Activated CD8-positive, alpha-beta T cell treated with anti-CD3 and anti-CD28 coated beads for 36 hours (primary cell): ENCODE measurements at regions not wholly inside any gene's neighbourhood (a gene's known extent, or its start where the extent isn't known, plus 50 kb on each side); places are given as distances from the start of the nearest gene placed in this dataset.
A peak's percentile ranks its signal among the peaks of the same experiment; 100 is the strongest.
"Not testable (repeated sequence)": the region's sequence is repeated elsewhere in the genome, so short reads cannot be mapped to it uniquely, and the experiment has no call there.

Experiments used
- ATAC-seq: fragments of 200-7000 bp; cut with Tn5 transposase; one replicate; pipeline ENCODE4 v1.10.0; 2021; ENCODE audit warnings: mild to moderate bottlenecking, moderate library complexity
- CTCF ChIA-PET: fragments of 350-600 bp; sonication (Branson Sonifier 250); formaldehyde crosslinking; loops from one replicate; lab custom pipeline; 2021; ENCODE audit warnings: antibody characterized with exemption; lab: Charles Lee
- POLR2A ChIA-PET: fragments of 350-600 bp; sonication (Branson Sonifier 250); formaldehyde crosslinking; loops from one replicate; lab custom pipeline; 2021; ENCODE audit warnings: antibody characterized with exemption; lab: Charles Lee
- DNase-seq: peaks from one replicate; pipeline ENCODE4 v3.0.0-alpha.2; 2020
- H3K27ac Mint-ChIP-seq: one replicate; pipeline ENCODE4 v1.8.0; 2021; ENCODE audit warnings: mild to moderate bottlenecking, mixed read lengths
- H3K27me3 Mint-ChIP-seq: one replicate; pipeline ENCODE4 v1.8.0; 2021; ENCODE audit warnings: mixed read lengths
- H3K36me3 Mint-ChIP-seq: one replicate; pipeline ENCODE4 v1.8.0; 2021; ENCODE audit warnings: low read depth, mixed read lengths
- H3K4me1 Mint-ChIP-seq: one replicate; pipeline ENCODE4 v1.8.0; 2021; ENCODE audit warnings: low read depth, mixed read lengths
- H3K4me3 Mint-ChIP-seq: one replicate; pipeline ENCODE4 v1.8.0; 2021; ENCODE audit warnings: mild to moderate bottlenecking, moderate library complexity, mixed read lengths
- H3K9me3 Mint-ChIP-seq: one replicate; pipeline ENCODE4 v1.8.0; 2021; ENCODE audit warnings: mixed read lengths
- intact Hi-C: fragments of 100-400 bp; cut with micrococcal nuclease; formaldehyde crosslinking; loops from one replicate; pipeline ENCODE4 v1.10.0; 2022

DNA sequence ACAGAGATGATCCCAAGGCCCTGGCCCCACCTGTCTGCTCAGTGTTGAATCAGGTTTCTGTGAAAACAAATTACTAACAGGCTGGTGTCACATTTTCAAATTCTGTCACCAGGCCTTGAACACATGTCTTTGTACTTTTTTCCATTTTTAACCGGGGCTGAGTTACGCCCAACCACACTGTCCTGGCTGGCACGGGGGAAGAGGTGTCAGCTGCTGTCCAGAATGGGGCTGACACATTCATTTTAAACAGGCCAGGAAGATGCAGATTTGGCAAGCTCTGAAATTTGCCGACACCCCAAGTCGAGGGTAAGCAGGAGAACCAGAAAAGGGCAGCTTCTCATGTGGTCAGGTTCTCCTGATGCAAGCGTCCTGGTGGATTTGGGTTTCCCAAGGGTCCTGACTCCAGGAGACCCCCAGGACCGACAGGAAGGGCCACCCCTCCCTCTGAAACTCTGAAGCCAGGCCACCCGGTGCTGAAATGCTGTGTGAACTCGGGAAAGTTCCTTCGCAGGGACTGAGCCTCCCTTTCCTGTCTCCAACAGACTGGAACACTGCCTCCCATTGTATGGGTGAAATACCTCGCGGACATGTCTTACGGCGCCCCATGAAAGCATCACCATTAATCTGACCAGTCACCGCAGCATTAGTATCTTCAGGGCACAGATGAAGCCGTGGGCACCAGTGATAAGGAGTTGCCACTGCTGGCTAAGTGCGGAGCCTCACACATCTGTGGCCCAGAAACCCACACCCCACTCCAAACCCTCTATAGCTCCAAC lies 90.5 kb upstream of the METTL9 start:
- peaks cover 44% of the 10 kb centered on the region for H3K36me3 Mint-ChIP-seq
- ATAC-seq = peak; percentile 38
- POLR2A ChIA-PET = not testable (repeated sequence)

GRCh38 chr16:21509437-21510086 lies 89.8 kb upstream of the METTL9 start:
- H3K36me3 Mint-ChIP-seq = peaks cover 50% of the 10 kb centered on the region
- intact Hi-C loops, ATAC-seq, DNase-seq, H3K27me3 Mint-ChIP-seq, H3K9me3 Mint-ChIP-seq, POLR2A ChIA-PET, CTCF ChIA-PET: not testable (repeated sequence)
- peak overlapping the region; percentile 8 for H3K4me3 Mint-ChIP-seq
- H3K27ac Mint-ChIP-seq = peak overlapping the region; percentile 97
- H3K4me1 Mint-ChIP-seq = peaks cover 74% of the 10 kb centered on the region

More for the DNA sequence above, 90.5 kb upstream of the METTL9 start:
- intact Hi-C loops, CTCF ChIA-PET, H3K27me3 Mint-ChIP-seq, H3K9me3 Mint-ChIP-seq: not testable (repeated sequence)
- DNase-seq = peak; percentile 62
- Mint-ChIP-seq H3K4me3 (peak overlapping the region; percentile 75), H3K27ac (peak overlapping the region; percentile 97), H3K4me1 (peaks cover 68% of the 10 kb centered on the region)

DNA sequence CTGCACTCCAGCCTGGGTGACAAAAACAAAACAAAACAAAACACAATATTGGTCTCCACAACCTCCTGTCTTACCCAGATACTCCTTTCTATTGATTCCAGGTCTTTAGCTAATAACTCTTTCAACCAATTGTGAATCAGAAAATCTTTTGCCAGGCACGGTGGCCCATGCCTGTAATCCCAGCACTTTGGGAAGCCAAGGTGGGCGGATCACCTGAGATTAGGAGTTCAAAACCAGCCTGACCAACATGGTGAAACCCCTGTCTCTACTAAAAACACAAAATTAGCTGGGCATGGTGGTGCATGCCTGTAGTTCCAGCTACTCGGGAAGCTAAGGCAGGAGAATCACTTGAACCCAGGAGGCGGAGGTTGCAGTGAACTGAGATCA lies 88.5 kb upstream of the METTL9 start:
- Mint-ChIP-seq H3K4me1 (peaks cover 84% of the 10 kb centered on the region), H3K36me3 (peaks cover 57% of the 10 kb centered on the region), H3K27ac (peak overlapping the region; percentile 97)
- CTCF ChIA-PET, H3K9me3 Mint-ChIP-seq, H3K27me3 Mint-ChIP-seq, ATAC-seq, DNase-seq, H3K4me3 Mint-ChIP-seq, intact Hi-C loops: not testable (repeated sequence)
- POLR2A ChIA-PET = interaction anchor here (0.7 to 1.3 kb wide), 2 partner anchors 9 to 559 kb away, joined by 3 to 6 read pairs; no protein-coding TSS in a partner anchor

GRCh38 chr16:21511315-21512210 lies 87.8 kb upstream of the METTL9 start:
- H3K27me3 Mint-ChIP-seq, H3K4me3 Mint-ChIP-seq, intact Hi-C loops, H3K9me3 Mint-ChIP-seq, DNase-seq, CTCF ChIA-PET, ATAC-seq: not testable (repeated sequence)
- H3K36me3 Mint-ChIP-seq = peaks cover 57% of the 10 kb centered on the region
- POLR2A ChIA-PET = interaction anchor here (0.7 to 1.3 kb wide), 2 partner anchors 10 to 559 kb away, joined by 3 to 6 read pairs; no protein-coding TSS in a partner anchor
- peaks cover 83% of the 10 kb centered on the region for H3K4me1 Mint-ChIP-seq
- peak overlapping the region; percentile 80 for H3K27ac Mint-ChIP-seq

GRCh38 chr16:21512280-21513192 lies 86.8 kb upstream of the METTL9 start:
- peak overlapping the region; percentile 57 for H3K27ac Mint-ChIP-seq
- POLR2A ChIA-PET, intact Hi-C loops, H3K27me3 Mint-ChIP-seq, H3K9me3 Mint-ChIP-seq, DNase-seq, H3K4me3 Mint-ChIP-seq, CTCF ChIA-PET, ATAC-seq: not testable (repeated sequence)
- peaks cover 75% of the 10 kb centered on the region for H3K4me1 Mint-ChIP-seq
- H3K36me3 Mint-ChIP-seq = peaks cover 57% of the 10 kb centered on the region

GRCh38 chr16:21513337-21513741 lies 86.0 kb upstream of the METTL9 start:
- Mint-ChIP-seq H3K4me1 (peaks cover 72% of the 10 kb centered on the region), H3K36me3 (peaks cover 56% of the 10 kb centered on the region), H3K27ac (peak overlapping the region; percentile 76)
- CTCF ChIA-PET, H3K27me3 Mint-ChIP-seq, DNase-seq, H3K4me3 Mint-ChIP-seq, ATAC-seq, POLR2A ChIA-PET, H3K9me3 Mint-ChIP-seq, intact Hi-C loops: not testable (repeated sequence)

GRCh38 chr16:21513812-21514473 lies 85.4 kb upstream of the METTL9 start:
- Mint-ChIP-seq H3K27ac (peak overlapping the region; percentile 78), H3K36me3 (peaks cover 58% of the 10 kb centered on the region), H3K4me3 (peak overlapping the region; percentile 32), H3K4me1 (peaks cover 66% of the 10 kb centered on the region)
- CTCF ChIA-PET, intact Hi-C loops, H3K27me3 Mint-ChIP-seq, DNase-seq, H3K9me3 Mint-ChIP-seq, ATAC-seq: not testable (repeated sequence)
- POLR2A ChIA-PET = interaction anchor here (1.3 kb wide), 1 partner anchor 41 kb away, joined by 3 read pairs; no protein-coding TSS in a partner anchor

DNA sequence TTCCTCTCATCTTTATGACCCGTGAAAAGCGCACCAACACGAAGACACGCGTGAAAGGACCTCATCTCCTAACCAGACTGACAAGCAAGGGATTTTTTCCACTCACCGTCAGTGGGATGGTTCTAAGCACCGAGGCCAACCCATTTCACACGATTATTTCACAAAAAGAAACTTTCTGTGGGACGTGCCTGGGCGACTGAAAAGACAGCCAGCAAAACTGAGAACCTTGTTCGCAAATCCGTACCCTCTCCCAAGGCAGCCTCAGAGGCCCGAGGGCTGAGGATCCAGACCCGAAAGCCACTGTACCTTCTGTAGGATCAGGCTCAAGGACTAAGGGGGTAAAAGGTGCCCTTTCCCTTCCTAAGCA lies 84.9 kb upstream of the METTL9 start:
- POLR2A ChIA-PET = interaction anchor here (1.3 kb wide), 1 partner anchor 41 kb away, joined by 3 read pairs; no protein-coding TSS in a partner anchor
- ATAC-seq, DNase-seq, H3K27me3 Mint-ChIP-seq, intact Hi-C loops, CTCF ChIA-PET, H3K9me3 Mint-ChIP-seq: not testable (repeated sequence)
- Mint-ChIP-seq H3K4me1 (peaks cover 61% of the 10 kb centered on the region), H3K4me3 (peak overlapping the region; percentile 32), H3K36me3 (peaks cover 57% of the 10 kb centered on the region), H3K27ac (peak overlapping the region; percentile 78)

GRCh38 chr16:21516705-21517040 lies 82.7 kb upstream of the METTL9 start:
- Mint-ChIP-seq H3K36me3 (peaks cover 53% of the 10 kb centered on the region), H3K4me3 (peak overlapping the region; percentile 88), H3K4me1 (peaks cover 44% of the 10 kb centered on the region), H3K27ac (peak overlapping the region; percentile 55)
- intact Hi-C loops, H3K9me3 Mint-ChIP-seq, DNase-seq, H3K27me3 Mint-ChIP-seq, ATAC-seq, CTCF ChIA-PET: not testable (repeated sequence)
- POLR2A ChIA-PET = interaction anchor here (0.9 kb wide), 1 partner anchor 9 kb away, joined by 3 read pairs; no protein-coding TSS in a partner anchor

- peaks cover 39% of the 10 kb centered on the region for H3K4me1 Mint-ChIP-seq
- DNase-seq, CTCF ChIA-PET, ATAC-seq, H3K9me3 Mint-ChIP-seq, POLR2A ChIA-PET, H3K27me3 Mint-ChIP-seq, intact Hi-C loops: not testable (repeated sequence)
- peak overlapping the region; percentile 88 for H3K4me3 Mint-ChIP-seq
- peak overlapping the region; percentile 96 for H3K27ac Mint-ChIP-seq
- peaks cover 50% of the 10 kb centered on the region for H3K36me3 Mint-ChIP-seq
These were observed 82.1 kb upstream of the METTL9 start for GRCh38 chr16:21517263-21517662.
